Transverse colon (tissue), 4 donors: ENCODE measurements at regions not wholly inside any gene's neighbourhood (a gene's known extent, or its start where the extent isn't known, plus 50 kb on each side); places are given as distances from the start of the nearest gene placed in this dataset.
"Not testable (repeated sequence)": the region's sequence is repeated elsewhere in the genome, so short reads cannot be mapped to it uniquely, and the experiment has no call there.

Experiments used
- DNase-seq: peaks from one replicate; pipeline ENCODE4 v3.0.0-alpha.2; 2019
- H3K27ac ChIP-seq, 4 donors: fragments of 200-600 bp; sonication (generic); 2 replicates each; pipeline ENCODE4 v1.5.1; 2016 to 2018; ENCODE audit warnings: inconsistent platforms in 4 of 4
- H3K27me3 ChIP-seq: fragments of 200-600 bp; sonication (generic); 2 replicates; pipeline ENCODE4 v1.5.1; 2017; ENCODE audit warnings: inconsistent platforms
- H3K36me3 ChIP-seq, 4 donors: fragments of 200-600 bp; sonication (generic); 2 replicates each; pipeline ENCODE4 v1.5.1; 2017 to 2019; ENCODE audit warnings: inconsistent platforms in 4 of 4
- H3K4me1 ChIP-seq, 4 donors: fragments of 200-600 bp; sonication (generic); 2 replicates each; pipeline ENCODE4 v1.5.1; 2017 to 2020; ENCODE audit warnings: inconsistent platforms in 4 of 4
- H3K4me3 ChIP-seq, 4 donors: fragments of 200-600 bp; sonication (generic); 1 replicate in 1 of 4; 2 replicates in 3 of 4; pipeline versions ENCODE4 v1.5.1 to v1.6.1; 2017 to 2019; ENCODE audit warnings: inconsistent platforms in 4 of 4
- H3K9me3 ChIP-seq, 2 donors: fragments of 200-600 bp; sonication (generic); 2 replicates each; pipeline ENCODE4 v1.5.1; 2017 to 2019; ENCODE audit warnings: inconsistent platforms in 2 of 2
- CTCF ChIP-seq, 5 experiments: fragments of 200-600 bp in 3 of 5; fragments of 450-650 bp in 2 of 5; sonication (generic) in 3 of 5; IDR thresholded peaks; 1 replicate in 2 of 5; 2 replicates in 3 of 5; pipeline ENCODE4 v1.5.1; 2016 to 2017; ENCODE audit warnings: antibody characterized with exemption in 5 of 5, inconsistent platforms in 3 of 5, mild to moderate bottlenecking in 2 of 5, moderate library complexity in 1 of 5
- EP300 ChIP-seq: sonication (generic); formaldehyde crosslinking; IDR thresholded peaks from one replicate; pipeline ENCODE4 v1.6.1; 2017; ENCODE audit warnings: antibody characterized with exemption, low read depth
- POLR2A ChIP-seq: fragments of 450-650 bp; IDR thresholded peaks from one replicate; pipeline ENCODE4 v1.6.1; 2016; ENCODE audit warnings: antibody characterized with exemption, mild to moderate bottlenecking, moderate library complexity
- POLR2AphosphoS5 ChIP-seq, 3 donors: sonication (generic); formaldehyde crosslinking; IDR thresholded peaks; one replicate each; pipeline ENCODE4 v1.6.1; 2016; ENCODE audit warnings: antibody characterized with exemption in 3 of 3
- WGBS, 2 donors: methylation state at CpG; one replicate each; pipeline ENCODE4 v1.1.5; 2018; ENCODE audit warnings: low coverage in 1 of 2; 5-methylcytosine and 5-hydroxymethylcytosine counted together
- in situ Hi-C, 4 donors: fragments of 200-750 bp; cut with MboI; loops; one replicate each; pipeline versions ENCODE4 v1.15.0 to v1.15.1; 2017; ENCODE audit warnings: low sequenced_read_pairs in 3 of 4, low pct_ligation_motif_present in 1 of 4, low pct_unique_long_range_greater_than_20kb in 1 of 4
- intact Hi-C: fragments of 100-400 bp; cut with DNase I; formaldehyde crosslinking; loops from one replicate; pipeline ENCODE4 v1.15.1; 2023; ENCODE audit warnings: low total_unique reads

GRCh38 chr2:82027921-82028615 lies 1723.5 kb upstream of the LRRTM1 start:
- Histone ChIP-seq H3K27ac (no peak overlapping the region), H3K4me1 (no peaks in the 10 kb centered on the region), H3K36me3 (no peaks in the 10 kb centered on the region), H3K9me3 (no peaks in the 10 kb centered on the region), H3K4me3 (no peak overlapping the region), H3K27me3 (no peaks in the 10 kb centered on the region)
- in situ Hi-C loops = no loop called here
- WGBS, 2 donors = 17 to 64% methylated on average over 1 to 5 of the region's 5 CpGs
- no peak for TF ChIP-seq POLR2A
- TF ChIP-seq CTCF (IDR thresholded peaks at IDR 0.05) = no peak
- no peak for TF ChIP-seq EP300
- no peak for TF ChIP-seq POLR2AphosphoS5 (IDR thresholded peaks at IDR 0.05)
- no peak for DNase-seq
- intact Hi-C loops = loop anchor here (5.0 kb wide), 1 partner anchor 1709 kb away; no protein-coding TSS in a partner anchor

- in situ Hi-C loops = no loop called here
- H3K27ac ChIP-seq = no peak overlapping the region
- 63 to 75% methylated on average over 6 of the region's 6 CpGs for WGBS, 2 donors
These were observed 1719.2 kb upstream of the LRRTM1 start for GRCh38 chr2:82023710-82024109.

DNA sequence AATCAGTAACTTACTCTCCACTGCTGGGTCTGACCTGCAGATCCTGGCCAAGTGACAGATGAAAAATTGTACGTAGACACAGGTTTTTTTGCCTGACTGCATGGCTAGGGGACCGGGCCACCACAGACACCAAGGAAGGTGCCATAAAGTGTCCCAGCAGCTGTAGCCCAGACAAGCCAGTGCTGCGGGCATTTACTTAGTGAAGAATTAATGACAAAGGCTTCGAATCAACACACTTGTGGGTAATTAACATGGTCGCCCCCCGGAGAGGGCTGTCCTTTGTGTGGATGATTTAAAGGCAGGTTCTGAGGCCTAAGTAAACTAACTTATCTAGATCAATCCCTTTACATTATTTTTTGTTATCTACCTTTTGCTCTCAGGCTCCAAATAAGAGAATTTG lies 1709.1 kb upstream of the LRRTM1 start:
- H3K27me3 ChIP-seq = no peaks in the 10 kb centered on the region
- WGBS, 2 donors = 72 to 83% methylated on average over 3 to 6 of the region's 6 CpGs
- no peak for TF ChIP-seq CTCF (IDR thresholded peaks at IDR 0.05)
- TF ChIP-seq POLR2A = no peak
- no peak for TF ChIP-seq POLR2AphosphoS5 (IDR thresholded peaks at IDR 0.05)
- no peak for TF ChIP-seq EP300
- H3K9me3 ChIP-seq = no peaks in the 10 kb centered on the region
- H3K4me1 ChIP-seq = no peaks in the 10 kb centered on the region
- H3K36me3 ChIP-seq = no peaks in the 10 kb centered on the region
- in situ Hi-C loops (no loop called here), intact Hi-C loops (no loop called here)
- no peak for DNase-seq
- no peak overlapping the region for H3K4me3 ChIP-seq
- no peak overlapping the region for H3K27ac ChIP-seq

More at GRCh38 chr2:82023710-82024109, 1719.2 kb upstream of the LRRTM1 start:
- Histone ChIP-seq H3K27me3 (no peaks in the 10 kb centered on the region), H3K4me3 (no peak overlapping the region), H3K9me3 (no peaks in the 10 kb centered on the region), H3K4me1 (no peaks in the 10 kb centered on the region), H3K36me3 (no peaks in the 10 kb centered on the region)
- TF ChIP-seq CTCF (IDR thresholded peaks at IDR 0.05) = no peak
- no peak for TF ChIP-seq EP300
- TF ChIP-seq POLR2A = no peak
- TF ChIP-seq POLR2AphosphoS5 (IDR thresholded peaks at IDR 0.05) = no peak
- intact Hi-C loops = no loop called here
- no peak for DNase-seq

- Histone ChIP-seq H3K4me3 (no peak overlapping the region), H3K27ac (no peak overlapping the region), H3K9me3 (no peaks in the 10 kb centered on the region), H3K36me3 (no peaks in the 10 kb centered on the region), H3K27me3 (no peaks in the 10 kb centered on the region), H3K4me1 (no peaks in the 10 kb centered on the region)
- WGBS, 2 donors = 64 to 67% methylated on average over 2 to 3 of the region's 3 CpGs
- TF ChIP-seq CTCF (IDR thresholded peaks at IDR 0.05) (no peak), EP300 (no peak), POLR2A (no peak)
- DNase-seq = no peak
- intact Hi-C loops = no loop called here
- in situ Hi-C loops = no loop called here
These were observed 1702.6 kb upstream of the LRRTM1 start for GRCh38 chr2:82007071-82007664.

- H3K4me1 ChIP-seq, H3K27ac ChIP-seq, H3K36me3 ChIP-seq, H3K27me3 ChIP-seq, DNase-seq, in situ Hi-C loops, H3K4me3 ChIP-seq, H3K9me3 ChIP-seq, intact Hi-C loops: not testable (repeated sequence)
- WGBS, 2 donors = 79% methylated on average over 5 of the region's 5 CpGs
These were observed 1701.3 kb upstream of the LRRTM1 start for GRCh38 chr2:82005889-82006288.
